ENCODE measurements at regions not wholly inside any gene's neighbourhood (a gene's known extent, or its start where the extent isn't known, plus 50 kb on each side); places are given as distances from the start of the nearest gene placed in this dataset.

GRCh38 chr16:55393991-55394390 is 70.0 kb downstream of the IRX6 start:
- Histone ChIP-seq H3K27me3 (no peaks in the 10 kb centered on the region), H3K4me3 (no peak overlapping the region), H3K4me1 (ENCODE audit: insufficient read depth) (no peaks in the 10 kb centered on the region), H3K27ac (no peak overlapping the region), H3K79me2 (no peaks in the 10 kb centered on the region), H3K36me3 (replicated peaks; ENCODE audit: insufficient read depth, low read depth) (no peaks in the 10 kb centered on the region), H3K4me2 (no peak overlapping the region), H3K9me2 (replicated peaks; ENCODE audit: insufficient read depth) (no peaks in the 10 kb centered on the region), H4K20me1 (ENCODE audit: insufficient read depth, poor library complexity, severe bottlenecking) (no peaks in the 10 kb centered on the region), H2AFZ (no peak overlapping the region), H3K9me3 (ENCODE audit: low read depth) (no peaks in the 10 kb centered on the region)
- no peak for DNase-seq (ENCODE audit: low spot score)
- TF ChIP-seq EZH2 (IDR thresholded peaks at IDR 0.05; ENCODE audit: borderline replicate concordance) (no peak), EZH2phosphoT487 (IDR thresholded peaks at IDR 0.05; ENCODE audit: low read depth, severe bottlenecking, unreplicated experiment) (no peak)
- TF ChIP-seq, protein P1, sequence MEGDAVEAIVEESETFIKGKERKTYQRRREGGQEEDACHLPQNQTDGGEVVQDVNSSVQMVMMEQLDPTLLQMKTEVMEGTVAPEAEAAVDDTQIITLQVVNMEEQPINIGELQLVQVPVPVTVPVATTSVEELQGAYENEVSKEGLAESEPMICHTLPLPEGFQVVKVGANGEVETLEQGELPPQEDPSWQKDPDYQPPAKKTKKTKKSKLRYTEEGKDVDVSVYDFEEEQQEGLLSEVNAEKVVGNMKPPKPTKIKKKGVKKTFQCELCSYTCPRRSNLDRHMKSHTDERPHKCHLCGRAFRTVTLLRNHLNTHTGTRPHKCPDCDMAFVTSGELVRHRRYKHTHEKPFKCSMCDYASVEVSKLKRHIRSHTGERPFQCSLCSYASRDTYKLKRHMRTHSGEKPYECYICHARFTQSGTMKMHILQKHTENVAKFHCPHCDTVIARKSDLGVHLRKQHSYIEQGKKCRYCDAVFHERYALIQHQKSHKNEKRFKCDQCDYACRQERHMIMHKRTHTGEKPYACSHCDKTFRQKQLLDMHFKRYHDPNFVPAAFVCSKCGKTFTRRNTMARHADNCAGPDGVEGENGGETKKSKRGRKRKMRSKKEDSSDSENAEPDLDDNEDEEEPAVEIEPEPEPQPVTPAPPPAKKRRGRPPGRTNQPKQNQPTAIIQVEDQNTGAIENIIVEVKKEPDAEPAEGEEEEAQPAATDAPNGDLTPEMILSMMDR (IDR thresholded peaks at IDR 0.05; ENCODE audit: poor library complexity): no peak
- WGBS (ENCODE audit: low lambda C conversion rate, missing lambda C conversion rate): 50% methylated on average over 4 of the region's 4 CpGs

DNA sequence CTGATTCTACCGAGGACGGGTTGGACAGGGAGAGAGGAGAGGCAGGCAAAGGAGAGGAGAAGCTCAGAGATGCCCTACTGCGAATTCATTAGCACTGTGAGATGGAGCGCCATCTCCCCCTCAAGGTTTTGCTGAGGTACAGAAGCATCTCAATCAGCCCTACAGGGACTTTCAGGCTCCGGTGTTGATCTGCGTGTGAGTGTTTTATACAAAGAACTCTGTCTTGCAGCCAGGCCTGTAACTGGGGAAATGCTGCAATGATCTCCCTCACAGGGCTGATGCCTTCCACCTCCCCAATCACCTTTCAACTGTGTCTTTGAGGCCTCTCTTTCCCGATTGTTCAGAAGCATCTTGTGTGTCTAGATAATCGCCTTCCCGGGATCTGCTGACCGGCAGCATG is 74.8 kb downstream of the IRX6 start:
- no peak overlapping the region for H3K4me3 ChIP-seq
- H3K9me3 ChIP-seq (ENCODE audit: low read depth): no peaks in the 10 kb centered on the region
- H3K4me2 ChIP-seq: no peak overlapping the region
- H3K4me1 ChIP-seq (ENCODE audit: insufficient read depth): no peaks in the 10 kb centered on the region
- H3K79me2 ChIP-seq: no peaks in the 10 kb centered on the region
- no peaks in the 10 kb centered on the region for H3K27me3 ChIP-seq
- H4K20me1 ChIP-seq (ENCODE audit: insufficient read depth, poor library complexity, severe bottlenecking): no peaks in the 10 kb centered on the region
- H2AFZ ChIP-seq: no peak overlapping the region
- no peaks in the 10 kb centered on the region for H3K36me3 ChIP-seq (replicated peaks; ENCODE audit: insufficient read depth, low read depth)
- DNase-seq (ENCODE audit: low spot score): no peak
- H3K9me2 ChIP-seq (replicated peaks; ENCODE audit: insufficient read depth): no peaks in the 10 kb centered on the region
- TF ChIP-seq EZH2 (IDR thresholded peaks at IDR 0.05; ENCODE audit: borderline replicate concordance): no peak
- TF ChIP-seq, protein P1 (IDR thresholded peaks at IDR 0.05; ENCODE audit: poor library complexity): no peak
- no peak for TF ChIP-seq EZH2phosphoT487 (IDR thresholded peaks at IDR 0.05; ENCODE audit: low read depth, severe bottlenecking, unreplicated experiment)
- 85% methylated on average over 10 of the region's 10 CpGs for WGBS (ENCODE audit: low lambda C conversion rate, missing lambda C conversion rate)
- no peak overlapping the region for H3K27ac ChIP-seq

DNA sequence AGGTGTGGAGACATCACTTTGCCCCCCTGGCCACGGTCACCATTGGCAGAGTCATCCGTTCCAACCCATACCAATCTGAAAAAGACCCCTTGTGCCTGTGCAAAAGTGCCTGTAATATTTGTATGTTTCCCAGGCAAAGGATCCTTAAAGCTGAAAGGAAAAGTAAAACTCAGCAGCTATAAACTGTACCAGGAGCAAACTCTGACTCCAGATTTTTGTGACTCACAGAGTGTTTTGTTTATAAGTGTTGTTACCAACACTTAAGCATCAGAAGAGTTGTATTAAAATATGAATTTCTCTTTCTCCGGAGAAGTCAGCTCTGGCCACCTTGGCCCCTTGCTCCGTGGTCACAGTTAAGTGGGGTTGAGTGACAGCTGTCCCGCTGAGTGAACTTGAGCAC is 75.9 kb downstream of the IRX6 start:
- TF ChIP-seq, protein P1 (IDR thresholded peaks at IDR 0.05; ENCODE audit: poor library complexity): no peak
- no peak for TF ChIP-seq EZH2 (IDR thresholded peaks at IDR 0.05; ENCODE audit: borderline replicate concordance)
- TF ChIP-seq EZH2phosphoT487 (IDR thresholded peaks at IDR 0.05; ENCODE audit: low read depth, severe bottlenecking, unreplicated experiment): no peak
- Histone ChIP-seq H3K9me3 (ENCODE audit: low read depth) (no peaks in the 10 kb centered on the region), H3K4me2 (no peak overlapping the region), H3K4me3 (no peak overlapping the region), H3K36me3 (replicated peaks; ENCODE audit: insufficient read depth, low read depth) (no peaks in the 10 kb centered on the region), H2AFZ (no peak overlapping the region), H3K9me2 (replicated peaks; ENCODE audit: insufficient read depth) (no peaks in the 10 kb centered on the region), H3K27ac (no peak overlapping the region), H4K20me1 (ENCODE audit: insufficient read depth, poor library complexity, severe bottlenecking) (no peaks in the 10 kb centered on the region), H3K4me1 (ENCODE audit: insufficient read depth) (no peaks in the 10 kb centered on the region), H3K79me2 (no peaks in the 10 kb centered on the region), H3K27me3 (peaks cover 6% of the 10 kb centered on the region)
- 88% methylated on average over 5 of the region's 5 CpGs for WGBS (ENCODE audit: low lambda C conversion rate, missing lambda C conversion rate)
- DNase-seq (ENCODE audit: low spot score): no peak

DNA sequence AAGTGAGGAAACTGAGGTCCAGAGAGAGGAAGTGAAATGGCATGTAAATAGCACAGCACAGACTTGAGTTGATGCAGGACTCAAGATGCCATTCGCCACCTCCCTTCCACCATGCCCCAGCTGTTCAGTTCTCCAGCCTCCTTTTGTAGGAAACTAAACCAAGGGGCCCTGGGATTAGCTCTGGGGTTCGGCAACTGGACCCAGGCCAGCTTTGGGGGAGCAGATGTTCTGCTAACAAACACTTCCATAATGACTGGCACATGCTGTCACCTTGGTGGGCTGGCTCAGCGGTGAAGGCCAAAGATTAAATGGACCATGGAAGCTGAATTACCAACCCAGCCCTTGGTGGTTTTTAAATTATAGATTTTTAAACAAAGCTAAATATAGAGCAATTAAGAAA is 77.0 kb downstream of the IRX6 start:
- H3K9me3 ChIP-seq (ENCODE audit: low read depth): no peaks in the 10 kb centered on the region
- no peaks in the 10 kb centered on the region for H4K20me1 ChIP-seq (ENCODE audit: insufficient read depth, poor library complexity, severe bottlenecking)
- H3K4me1 ChIP-seq (ENCODE audit: insufficient read depth): no peaks in the 10 kb centered on the region
- DNase-seq (ENCODE audit: low spot score): no peak
- no peak overlapping the region for H3K27ac ChIP-seq
- no peak overlapping the region for H3K4me3 ChIP-seq
- WGBS (ENCODE audit: low lambda C conversion rate, missing lambda C conversion rate): 81% methylated on average over 3 of the region's 3 CpGs
- H3K36me3 ChIP-seq (replicated peaks; ENCODE audit: insufficient read depth, low read depth): no peaks in the 10 kb centered on the region
- H3K4me2 ChIP-seq: no peak overlapping the region
- no peak overlapping the region for H2AFZ ChIP-seq
- H3K9me2 ChIP-seq (replicated peaks; ENCODE audit: insufficient read depth): no peaks in the 10 kb centered on the region
- TF ChIP-seq, protein P1 (IDR thresholded peaks at IDR 0.05; ENCODE audit: poor library complexity): no peak
- TF ChIP-seq EZH2 (IDR thresholded peaks at IDR 0.05; ENCODE audit: borderline replicate concordance) (no peak), EZH2phosphoT487 (IDR thresholded peaks at IDR 0.05; ENCODE audit: low read depth, severe bottlenecking, unreplicated experiment) (no peak)
- no peaks in the 10 kb centered on the region for H3K79me2 ChIP-seq
- peaks cover 6% of the 10 kb centered on the region for H3K27me3 ChIP-seq

Measured in hepatocyte (in vitro differentiated cells).